Large intestine (tissue), 3 donors: ENCODE measurements at regions not wholly inside any gene's neighbourhood (a gene's known extent, or its start where the extent isn't known, plus 50 kb on each side); places are given as distances from the start of the nearest gene placed in this dataset.
"Not testable (repeated sequence)": the region's sequence is repeated elsewhere in the genome, so short reads cannot be mapped to it uniquely, and the experiment has no call there.

Experiments used
- DNase-seq, 2 donors: peaks; one replicate each; pipeline versions ENCODE4 v3.0.0 to v3.0.0-alpha.2; 2013
- H3K27ac ChIP-seq: one replicate; pipeline ENCODE4 v1.5.1; 2013; ENCODE audit warnings: low read length
- H3K27me3 ChIP-seq: 2 replicates; pipeline ENCODE4 v1.6.1; 2013; ENCODE audit warnings: low read length; ENCODE audit not compliant: control insufficient read depth, insufficient read depth
- H3K36me3 ChIP-seq: 2 replicates; pipeline ENCODE4 v1.6.1; 2013; ENCODE audit warnings: low read length; ENCODE audit not compliant: control insufficient read depth, insufficient read depth
- H3K4me1 ChIP-seq: one replicate; pipeline ENCODE4 v1.6.1; 2013; ENCODE audit warnings: low read length; ENCODE audit not compliant: control insufficient read depth, insufficient read depth
- H3K4me3 ChIP-seq: one replicate; pipeline ENCODE4 v1.5.1; 2013; ENCODE audit warnings: low read length
- H3K9me3 ChIP-seq: one replicate; pipeline ENCODE4 v1.6.1; 2013; ENCODE audit warnings: mild to moderate bottlenecking, low read depth, low read length, moderate library complexity; ENCODE audit not compliant: control insufficient read depth
- WGBS: methylation state at CpG from one replicate; pipeline ENCODE4 v1.1.5; 2013; ENCODE audit warnings: low lambda C conversion rate; ENCODE audit not compliant: insufficient coverage; 5-methylcytosine and 5-hydroxymethylcytosine counted together

DNA sequence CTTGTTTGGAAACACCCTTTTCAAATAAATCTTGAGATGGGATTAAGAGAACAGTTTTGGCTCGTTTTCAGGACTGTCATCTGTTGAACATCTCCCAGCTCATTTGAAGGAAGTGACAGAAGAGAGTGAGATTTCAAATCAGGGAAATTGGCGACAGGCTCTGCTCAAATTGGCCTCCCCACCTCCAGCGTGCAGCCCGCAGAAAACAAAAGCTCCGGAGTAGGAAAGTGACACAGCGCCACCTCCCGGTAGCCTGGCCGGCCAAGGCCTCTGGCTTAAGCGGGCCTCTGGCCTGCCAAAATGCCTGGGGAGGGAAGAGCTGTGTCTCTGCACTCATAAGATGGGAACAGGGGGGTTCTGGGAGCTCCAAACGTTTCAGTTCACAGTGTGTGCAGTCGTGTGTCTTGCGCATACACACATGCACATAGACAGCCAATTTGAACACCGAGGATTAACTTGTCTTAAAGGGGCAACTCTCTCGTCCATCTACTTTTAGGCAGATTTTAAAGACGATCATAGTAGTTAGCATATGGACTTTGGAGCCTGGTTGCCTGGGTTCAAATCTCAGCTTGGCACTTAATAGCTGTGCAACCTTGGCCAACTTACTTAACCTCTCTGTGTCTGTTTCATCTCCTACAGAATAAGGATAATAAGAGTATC lies 132.7 kb upstream of the RCN1 start:
- no CpG with 5 or more reads among the region's 15 CpGs for WGBS
- no peaks in the 10 kb centered on the region for H3K36me3 ChIP-seq
- peak in 1 of 2 donors; percentile 4 for DNase-seq

DNA sequence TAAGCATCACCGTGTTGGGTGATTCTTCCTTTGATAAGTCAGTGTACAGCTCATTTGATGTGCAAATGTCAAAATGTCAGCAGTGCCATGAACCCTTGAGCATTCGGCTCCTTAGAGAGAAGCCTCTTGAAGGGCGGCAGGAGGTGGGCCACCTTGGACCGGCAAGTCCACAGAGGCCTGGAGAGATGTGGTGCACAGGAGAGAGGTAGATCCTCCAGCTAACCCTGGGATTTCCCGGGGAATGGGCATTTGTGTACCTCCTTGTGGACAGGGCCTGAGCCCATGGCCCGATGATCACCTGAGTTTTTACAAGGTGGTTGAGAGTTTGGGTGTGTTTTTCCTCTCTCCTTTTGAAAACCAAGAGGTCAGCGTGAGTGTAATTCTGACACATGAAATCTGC lies 133.2 kb upstream of the RCN1 start:
- Histone ChIP-seq H3K27me3 (no peaks in the 10 kb centered on the region), H3K36me3 (no peaks in the 10 kb centered on the region), H3K4me1 (no peaks in the 10 kb centered on the region), H3K4me3 (no peak overlapping the region), H3K9me3 (no peaks in the 10 kb centered on the region), H3K27ac (no peak overlapping the region)
- DNase-seq, result no peak
- no CpG with 5 or more reads among the region's 7 CpGs for WGBS

More for the DNA sequence above, 132.7 kb upstream of the RCN1 start:
- H3K27ac ChIP-seq, result no peak overlapping the region
- no peaks in the 10 kb centered on the region for H3K9me3 ChIP-seq
- no peaks in the 10 kb centered on the region for H3K4me1 ChIP-seq
- H3K4me3 ChIP-seq, result no peak overlapping the region
- H3K27me3 ChIP-seq, result no peaks in the 10 kb centered on the region

DNA sequence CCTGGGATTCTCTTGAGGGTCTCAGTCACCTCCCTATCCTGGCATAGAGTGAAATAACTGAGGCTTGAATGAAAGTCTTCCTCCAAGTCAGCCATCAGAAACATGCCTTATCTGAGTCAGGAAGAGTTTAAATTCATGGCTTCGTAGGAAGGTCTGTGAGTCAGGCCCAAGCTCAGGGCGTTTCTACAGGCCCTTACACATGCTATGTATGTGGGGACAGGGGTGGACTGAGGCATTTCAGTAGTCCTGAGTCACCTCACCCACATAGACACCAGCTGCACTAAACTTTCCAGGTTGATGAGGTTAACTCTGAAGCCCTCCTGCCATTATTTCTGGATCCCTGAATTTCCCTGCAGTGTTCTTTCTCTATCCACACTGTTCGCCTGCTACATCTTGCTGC lies 134.6 kb upstream of the RCN1 start:
- no peak for DNase-seq
- Histone ChIP-seq H3K4me3 (no peak overlapping the region), H3K4me1 (no peaks in the 10 kb centered on the region), H3K36me3 (no peaks in the 10 kb centered on the region), H3K9me3 (no peaks in the 10 kb centered on the region), H3K27me3 (no peaks in the 10 kb centered on the region), H3K27ac (no peak overlapping the region)
- WGBS, result 89% methylated on average over 1 of the region's 3 CpGs

DNA sequence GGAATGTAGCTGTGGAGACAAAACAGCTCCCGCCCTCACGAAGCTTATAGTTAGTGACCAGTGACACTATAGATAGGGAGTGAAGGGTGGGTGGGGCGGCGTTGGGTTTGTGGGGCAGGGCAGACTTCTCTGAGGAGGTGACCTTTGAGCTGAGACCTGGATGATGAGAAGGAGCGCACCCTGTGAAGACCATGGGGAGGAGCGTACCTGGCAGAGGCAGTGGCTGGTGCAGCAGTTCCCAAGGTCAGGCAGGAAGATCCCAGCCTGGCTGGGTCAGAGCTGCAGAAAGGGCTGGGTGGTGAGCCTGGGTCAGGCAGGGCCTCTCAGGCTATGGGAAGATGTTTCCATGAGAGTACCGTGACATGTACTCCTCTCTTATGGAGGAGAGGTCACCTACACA lies 135.0 kb upstream of the RCN1 start:
- Histone ChIP-seq H3K36me3 (no peaks in the 10 kb centered on the region), H3K27me3 (no peaks in the 10 kb centered on the region), H3K9me3 (no peaks in the 10 kb centered on the region), H3K4me1 (no peaks in the 10 kb centered on the region), H3K27ac (no peak overlapping the region), H3K4me3 (no peak overlapping the region)
- no CpG with 5 or more reads among the region's 7 CpGs for WGBS
- no peak for DNase-seq

DNA sequence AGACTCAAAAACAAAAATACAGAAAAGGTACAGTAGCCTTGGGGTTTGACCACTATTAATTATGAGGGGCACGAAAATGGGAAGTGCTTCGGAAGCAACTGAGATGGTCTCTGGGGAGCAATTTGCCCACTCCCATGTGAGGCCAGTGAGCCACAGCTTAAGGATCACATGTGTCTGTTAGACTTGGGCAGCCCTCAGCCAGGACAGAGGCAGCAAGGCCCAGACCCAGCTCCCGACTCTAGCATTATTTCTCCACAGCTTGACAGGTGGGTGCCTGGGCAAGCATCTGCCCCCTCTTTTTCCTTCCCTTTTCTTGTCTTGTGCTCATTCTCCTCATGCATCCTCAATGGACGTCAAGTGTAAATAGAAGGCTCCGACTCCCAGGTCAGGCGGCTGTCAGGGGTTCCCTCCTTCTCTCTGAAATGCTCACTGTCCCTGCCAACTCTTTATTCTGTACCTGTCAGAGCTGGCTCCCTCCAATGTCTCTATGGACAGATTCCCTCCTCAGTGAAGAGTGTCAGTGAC lies 137.0 kb upstream of the RCN1 start:
- Histone ChIP-seq H3K4me3 (no peak overlapping the region), H3K27ac (no peak overlapping the region), H3K27me3 (no peaks in the 10 kb centered on the region), H3K9me3 (no peaks in the 10 kb centered on the region), H3K36me3 (no peaks in the 10 kb centered on the region), H3K4me1 (no peaks in the 10 kb centered on the region)
- no CpG with 5 or more reads among the region's 6 CpGs for WGBS
- DNase-seq, result no peak

DNA sequence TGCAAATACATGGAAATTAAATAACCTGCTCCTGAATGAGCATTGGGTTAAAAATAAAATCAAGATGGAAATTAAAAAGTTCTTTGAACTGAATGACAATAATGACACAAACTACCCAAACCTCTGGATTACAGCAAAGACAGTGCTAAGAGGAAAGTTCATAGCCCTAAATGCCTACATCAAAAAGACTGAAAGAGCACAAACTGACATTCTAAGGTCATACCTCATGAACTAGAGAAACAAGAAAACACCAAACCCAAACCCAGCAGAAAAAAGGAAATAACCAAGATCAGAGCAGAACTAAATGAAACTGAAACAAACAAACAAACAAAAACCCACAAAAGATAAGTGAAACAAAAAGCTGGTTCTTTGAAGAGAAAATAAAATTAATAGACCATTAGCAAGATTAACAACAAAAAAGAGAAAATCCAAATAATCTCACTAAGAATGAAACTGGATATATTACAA lies 138.6 kb upstream of the PAX6 start:
- DNase-seq, H3K36me3 ChIP-seq, H3K27me3 ChIP-seq, H3K4me3 ChIP-seq, H3K9me3 ChIP-seq, H3K4me1 ChIP-seq, H3K27ac ChIP-seq: not testable (repeated sequence)

DNA sequence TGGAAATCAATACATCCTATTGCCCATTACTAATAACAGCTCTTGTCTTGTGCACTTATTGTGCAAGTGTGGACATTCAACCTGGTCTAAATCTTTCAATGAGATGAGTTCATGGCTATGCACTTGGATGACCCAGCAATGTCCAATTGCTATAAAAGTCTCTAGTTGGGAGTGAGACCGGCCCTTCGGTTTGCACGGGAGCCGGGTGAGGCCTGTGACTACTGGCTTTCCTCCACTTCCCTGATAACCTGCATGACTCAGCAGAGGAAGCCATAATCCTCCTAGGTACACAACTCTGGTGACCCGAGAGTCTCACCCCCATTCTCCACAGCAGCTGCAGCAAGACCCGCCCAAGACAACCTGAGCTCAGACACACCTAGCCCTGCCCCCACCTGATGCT lies 135.9 kb upstream of the PAX6 start:
- no peak overlapping the region for H3K4me3 ChIP-seq
- H3K4me1 ChIP-seq, result no peaks in the 10 kb centered on the region
- no peak for DNase-seq
- H3K27me3 ChIP-seq, result no peaks in the 10 kb centered on the region
- no CpG with 5 or more reads among the region's 6 CpGs for WGBS
- no peaks in the 10 kb centered on the region for H3K9me3 ChIP-seq
- H3K36me3 ChIP-seq, result no peaks in the 10 kb centered on the region
- H3K27ac ChIP-seq, result no peak overlapping the region

DNA sequence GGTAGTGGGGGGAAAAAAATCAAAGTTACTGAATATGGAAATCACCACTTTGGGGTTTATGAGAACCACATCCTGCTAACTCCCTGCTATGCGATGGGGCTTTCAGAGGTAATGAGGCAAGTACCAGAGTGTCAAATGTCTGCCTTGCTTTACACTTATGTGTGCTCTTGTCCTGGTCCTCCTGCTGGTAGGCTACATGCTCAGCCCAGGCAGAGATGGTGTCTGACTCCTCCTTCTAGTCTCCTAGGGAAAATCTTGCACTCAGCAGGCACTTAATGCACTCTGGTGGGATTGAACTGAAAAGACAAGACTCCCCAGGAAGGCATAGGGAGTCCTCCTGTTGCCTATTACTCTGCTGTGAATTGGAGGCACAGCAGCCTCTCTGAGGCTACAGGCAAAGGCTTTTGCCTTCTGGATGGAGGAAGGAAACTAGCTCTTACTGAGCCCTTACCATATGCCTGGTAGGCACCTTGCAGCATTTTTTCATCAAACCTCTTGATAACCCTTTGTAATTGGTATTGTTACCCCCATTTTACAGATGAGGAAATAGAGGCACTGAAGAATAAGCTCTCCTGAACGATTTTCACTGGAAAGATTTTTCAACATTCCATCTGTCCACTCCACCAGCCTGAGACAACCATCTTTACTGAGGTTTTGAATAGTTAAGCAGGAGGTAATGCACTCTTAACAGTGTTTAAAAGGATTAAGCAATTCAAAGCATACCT lies 132.1 kb upstream of the PAX6 start:
- H3K4me3 ChIP-seq, result no peak overlapping the region
- no peaks in the 10 kb centered on the region for H3K27me3 ChIP-seq
- no peaks in the 10 kb centered on the region for H3K36me3 ChIP-seq
- no CpG with 5 or more reads among the region's 2 CpGs for WGBS
- no peak for DNase-seq
- no peaks in the 10 kb centered on the region for H3K9me3 ChIP-seq
- H3K27ac ChIP-seq, result no peak overlapping the region
- H3K4me1 ChIP-seq, result no peaks in the 10 kb centered on the region

DNA sequence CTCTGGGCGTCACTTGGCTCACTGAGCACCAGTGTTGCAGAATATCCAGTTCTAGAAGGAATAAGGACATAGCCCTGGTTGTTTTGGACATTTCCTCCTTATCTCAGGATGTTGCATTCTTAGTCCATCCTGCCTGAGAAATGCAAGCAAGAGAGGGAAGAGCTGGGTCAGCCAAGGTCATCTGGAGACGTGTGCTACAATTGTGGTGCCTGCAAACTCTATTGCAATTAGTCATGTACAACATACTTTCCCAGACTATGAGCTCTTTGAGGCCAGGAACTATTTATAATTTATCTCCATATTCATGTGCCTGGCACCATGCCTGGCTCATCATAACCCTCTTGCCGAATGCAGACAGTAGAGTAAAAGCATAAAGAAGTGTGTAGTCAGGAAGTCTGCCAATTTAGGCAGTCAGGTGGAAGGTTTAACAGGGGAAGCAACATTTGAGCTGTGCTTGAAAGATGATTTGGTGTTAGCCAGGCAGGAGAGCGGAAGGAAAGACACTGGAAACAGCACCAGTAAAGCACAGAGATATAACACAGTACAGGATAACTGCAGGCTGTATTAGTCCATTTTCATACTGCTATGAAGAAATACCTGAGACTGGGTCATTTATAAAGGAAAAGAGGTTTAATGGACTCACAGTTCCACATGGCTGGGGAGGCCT lies 129.4 kb upstream of the PAX6 start:
- H3K9me3 ChIP-seq, result no peaks in the 10 kb centered on the region
- no peak overlapping the region for H3K4me3 ChIP-seq
- no peaks in the 10 kb centered on the region for H3K36me3 ChIP-seq
- DNase-seq, result no peak
- WGBS, result no CpG with 5 or more reads among the region's 4 CpGs
- no peak overlapping the region for H3K27ac ChIP-seq
- no peaks in the 10 kb centered on the region for H3K4me1 ChIP-seq
- H3K27me3 ChIP-seq, result no peaks in the 10 kb centered on the region

DNA sequence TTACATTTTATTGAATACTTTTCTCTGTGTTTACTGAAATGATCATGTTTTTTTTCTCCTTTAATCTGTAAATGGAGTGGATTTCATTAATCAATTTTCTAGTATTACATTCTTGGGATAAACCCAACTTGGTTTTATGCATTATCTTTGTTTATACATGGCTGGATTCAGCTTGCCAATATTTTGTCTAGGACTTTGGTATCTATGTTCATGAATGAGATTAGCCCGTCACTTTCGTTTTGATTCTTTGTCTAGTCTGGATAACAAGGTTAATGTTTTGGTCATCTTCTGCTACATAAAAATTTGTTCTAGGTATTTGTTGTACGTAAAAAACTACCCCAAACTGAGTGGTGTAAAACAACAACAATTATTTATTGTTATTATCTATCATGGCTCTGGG lies 127.9 kb upstream of the PAX6 start:
- H3K36me3 ChIP-seq, result no peaks in the 10 kb centered on the region
- 50% methylated on average over 1 of the region's 3 CpGs for WGBS
- no peak for DNase-seq
- H3K9me3 ChIP-seq, result no peaks in the 10 kb centered on the region
- H3K27me3 ChIP-seq, result no peaks in the 10 kb centered on the region
- H3K4me3 ChIP-seq, result no peak overlapping the region
- no peak overlapping the region for H3K27ac ChIP-seq
- no peaks in the 10 kb centered on the region for H3K4me1 ChIP-seq
